GM10248 (cell line): ENCODE measurements at regions not wholly inside any gene's neighbourhood (a gene's known extent, or its start where the extent isn't known, plus 50 kb on each side); places are given as distances from the start of the nearest gene placed in this dataset.

ENCODE experiments used
- CTCF ChIA-PET: fragments of 300-600 bp; sonication (Branson Sonifier 250); formaldehyde crosslinking; extraction: SDS; loops from one replicate; lab custom pipeline; 2021; ENCODE audit warnings: antibody characterized with exemption; lab: Yijun Ruan, JAX
- POLR2A ChIA-PET: fragments of 350-650 bp; sonication (Branson Sonifier 250); formaldehyde crosslinking; extraction: SDS; loops from one replicate; lab custom pipeline; 2020; ENCODE audit warnings: antibody characterized with exemption; lab: Yijun Ruan, JAX
- DNase-seq: peaks from one replicate; pipeline ENCODE4 v3.0.0; 2012; ENCODE audit errors: extremely low spot score
- TF ChIP-seq, protein P1 (sequence below): IDR thresholded peaks from 2 replicates; pipeline ENCODE4 v1.5.1; 2012; ENCODE audit warnings: mild to moderate bottlenecking, low read depth; ENCODE audit errors: extremely low read depth, missing control alignments, control extremely low read depth

GRCh38 chr6:14689639-14690038, 556.2 kb upstream of the JARID2 start:
- DNase-seq: no peak
- CTCF ChIA-PET: interaction anchor here (1.0 to 2.0 kb wide), 2 partner anchors 9 to 197 kb away, joined by 3 to 5 read pairs; no protein-coding TSS in a partner anchor
- TF ChIP-seq, protein P1, sequence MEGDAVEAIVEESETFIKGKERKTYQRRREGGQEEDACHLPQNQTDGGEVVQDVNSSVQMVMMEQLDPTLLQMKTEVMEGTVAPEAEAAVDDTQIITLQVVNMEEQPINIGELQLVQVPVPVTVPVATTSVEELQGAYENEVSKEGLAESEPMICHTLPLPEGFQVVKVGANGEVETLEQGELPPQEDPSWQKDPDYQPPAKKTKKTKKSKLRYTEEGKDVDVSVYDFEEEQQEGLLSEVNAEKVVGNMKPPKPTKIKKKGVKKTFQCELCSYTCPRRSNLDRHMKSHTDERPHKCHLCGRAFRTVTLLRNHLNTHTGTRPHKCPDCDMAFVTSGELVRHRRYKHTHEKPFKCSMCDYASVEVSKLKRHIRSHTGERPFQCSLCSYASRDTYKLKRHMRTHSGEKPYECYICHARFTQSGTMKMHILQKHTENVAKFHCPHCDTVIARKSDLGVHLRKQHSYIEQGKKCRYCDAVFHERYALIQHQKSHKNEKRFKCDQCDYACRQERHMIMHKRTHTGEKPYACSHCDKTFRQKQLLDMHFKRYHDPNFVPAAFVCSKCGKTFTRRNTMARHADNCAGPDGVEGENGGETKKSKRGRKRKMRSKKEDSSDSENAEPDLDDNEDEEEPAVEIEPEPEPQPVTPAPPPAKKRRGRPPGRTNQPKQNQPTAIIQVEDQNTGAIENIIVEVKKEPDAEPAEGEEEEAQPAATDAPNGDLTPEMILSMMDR: no peak
- POLR2A ChIA-PET: no interaction called here

DNA sequence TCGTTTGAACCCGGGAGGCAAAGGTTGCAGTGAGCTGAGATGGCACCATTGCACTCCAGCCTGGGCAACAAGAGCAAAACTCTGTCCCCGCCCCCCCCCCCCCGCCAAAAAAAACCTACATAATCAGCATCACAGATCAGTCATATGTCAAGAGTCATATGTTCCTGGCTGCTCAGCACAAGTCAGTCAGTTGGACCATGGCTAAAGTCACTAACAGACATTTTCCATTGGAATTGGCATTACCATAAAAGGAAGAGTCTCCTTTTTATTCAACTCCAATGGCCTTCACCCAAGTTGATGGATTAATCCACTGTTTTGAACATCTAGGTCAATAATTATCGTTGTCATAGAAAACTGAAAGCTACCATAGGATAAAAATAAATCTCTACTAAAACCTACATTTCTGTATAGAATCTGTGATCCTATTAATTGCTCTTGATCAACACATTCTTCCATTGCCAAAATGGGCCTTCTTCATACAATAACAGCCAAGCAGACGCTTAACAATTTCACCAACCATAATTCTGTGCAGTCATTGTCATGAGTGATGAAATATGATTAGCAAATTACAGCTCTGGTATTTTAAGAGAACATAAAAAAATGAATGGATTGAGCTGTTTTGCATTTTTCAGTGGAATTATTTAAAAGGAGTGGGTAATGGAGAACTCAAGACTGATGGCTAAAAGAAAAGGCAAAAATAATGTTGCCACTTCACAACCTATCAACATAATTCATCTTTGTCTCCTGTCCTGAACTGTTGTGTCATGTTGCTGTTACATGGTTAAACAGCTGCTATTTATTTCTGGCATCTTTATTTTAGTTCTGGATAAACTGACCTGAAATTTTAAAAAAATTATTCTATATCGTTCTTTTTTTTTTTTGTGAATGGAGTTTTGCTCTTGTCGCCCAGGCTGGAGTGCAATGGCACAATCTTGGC, 555.5 kb upstream of the JARID2 start:
- TF ChIP-seq, protein P1: no peak
- ChIA-PET CTCF (interaction anchor here (0.7 to 2.0 kb wide), 3 partner anchors 9 to 196 kb away, joined by 3 to 5 read pairs (median 3); no protein-coding TSS in a partner anchor), POLR2A (no interaction called here)
- no peak for DNase-seq

DNA sequence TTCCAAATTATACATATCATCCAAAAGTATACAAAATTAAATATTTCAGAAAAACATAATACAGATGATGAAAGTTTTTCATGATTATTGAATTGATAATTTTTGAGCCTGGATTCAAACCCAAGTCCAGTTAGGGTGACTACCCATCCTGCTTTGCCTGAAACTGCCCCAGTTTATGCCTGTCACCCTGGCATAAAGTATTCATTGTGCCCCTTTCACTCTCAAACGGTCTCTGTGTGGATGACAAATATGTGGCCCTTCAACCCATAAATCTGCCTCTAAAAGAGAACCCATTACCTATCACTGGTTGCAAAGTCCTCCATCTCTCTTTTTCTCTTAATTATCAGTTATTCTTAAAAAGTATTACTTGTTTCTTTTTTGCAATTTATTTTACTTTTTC, 553.7 kb upstream of the JARID2 start:
- DNase-seq: no peak
- TF ChIP-seq, protein P1: no peak

GRCh38 chr6:14693301-14694192, 552.3 kb upstream of the JARID2 start:
- ChIA-PET POLR2A (no interaction called here), CTCF (interaction anchor here (1.3 to 2.3 kb wide), 2 partner anchors 10 to 20 kb away, joined by 3 to 9 read pairs; no protein-coding TSS in a partner anchor)
- TF ChIP-seq, protein P1: no peak
- no peak for DNase-seq

More for the DNA sequence above, 553.7 kb upstream of the JARID2 start:
- ChIA-PET CTCF (no interaction called here), POLR2A (no interaction called here)

- TF ChIP-seq, protein P1: no peak
- ChIA-PET POLR2A (no interaction called here), CTCF (interaction anchor here (1.3 to 2.3 kb wide), 2 partner anchors 9 to 19 kb away, joined by 3 to 9 read pairs; no protein-coding TSS in a partner anchor)
- DNase-seq: no peak
Observed at GRCh38 chr6:14694308-14694707, 551.6 kb upstream of the JARID2 start.

DNA sequence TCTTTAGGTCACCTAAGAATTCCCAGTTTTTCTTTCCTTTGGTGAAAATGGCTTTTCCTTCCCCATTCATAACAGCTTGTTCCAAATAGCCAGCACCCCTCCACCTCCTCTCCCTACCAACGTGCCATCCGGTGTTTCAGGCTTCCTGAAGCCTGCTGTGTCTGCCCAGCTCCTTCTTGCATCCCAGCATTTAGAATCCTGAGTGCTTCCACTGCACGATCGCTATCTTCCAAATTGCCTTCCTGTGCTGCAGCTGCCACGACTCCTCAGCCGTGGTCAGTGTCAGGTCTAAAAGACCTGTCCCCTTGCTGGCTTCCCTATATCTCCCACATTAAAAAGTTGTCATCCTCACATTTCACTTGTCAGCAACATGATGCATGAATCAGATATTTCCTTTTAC, 550.3 kb upstream of the JARID2 start:
- DNase-seq: no peak
- TF ChIP-seq, protein P1: no peak
- POLR2A ChIA-PET: no interaction called here
- CTCF ChIA-PET: interaction anchor here (2.3 kb wide), 1 partner anchor 8 kb away, joined by 9 read pairs; no protein-coding TSS in a partner anchor
